Adrenal gland (tissue), 9 donors: ENCODE measurements at regions not wholly inside any gene's neighbourhood (a gene's known extent, or its start where the extent isn't known, plus 50 kb on each side); places are given as distances from the start of the nearest gene placed in this dataset.

Experiments
- DNase-seq, 7 donors: peaks; one replicate each; pipeline ENCODE4 v3.0.0-alpha.2; 2019 to 2020
- H3K27ac ChIP-seq, 5 donors: fragments of 200-600 bp; sonication (generic) in 4 of 5; 1 replicate in 3 of 5; 2 replicates in 2 of 5; pipeline versions ENCODE4 v1.5.1 to v1.8.0; 2016 to 2020; ENCODE audit warnings: mild to moderate bottlenecking in 1 of 5
- H3K27me3 ChIP-seq: fragments of 200-600 bp; 2 replicates; pipeline ENCODE4 v1.8.0; 2021
- H3K36me3 ChIP-seq, 2 donors: fragments of 200-600 bp; replicated peaks in 1 of 2; 1 replicate in 1 of 2; 2 replicates in 1 of 2; pipeline versions ENCODE4 v1.5.1 to v1.8.0; 2018 to 2022
- H3K4me1 ChIP-seq, 2 donors: fragments of 200-600 bp; replicated peaks in 1 of 2; 1 replicate in 1 of 2; 2 replicates in 1 of 2; pipeline versions ENCODE4 v1.5.1 to v1.8.0; 2018 to 2021
- H3K4me3 ChIP-seq, 4 donors: fragments of 200-600 bp; sonication (generic) in 3 of 4; one replicate each; pipeline ENCODE4 v1.5.1; 2016 to 2018
- H3K9me3 ChIP-seq, 3 donors: fragments of 200-600 bp; sonication (generic) in 1 of 3; replicated peaks in 1 of 3; 1 replicate in 2 of 3; 2 replicates in 1 of 3; pipeline versions ENCODE4 v1.5.1 to v1.8.0; 2016 to 2021
- CTCF ChIP-seq, 6 experiments: fragments of 450-650 bp in 4 of 6; fragments of 200-600 bp in 2 of 6; sonication (generic) in 1 of 6; IDR thresholded peaks; 1 replicate in 5 of 6; 2 replicates in 1 of 6; pipeline versions ENCODE4 v1.5.1 to v1.8.0; 2016 to 2021; ENCODE audit warnings: antibody characterized with exemption in 6 of 6, mild to moderate bottlenecking in 2 of 6, moderate library complexity in 1 of 6
- POLR2A ChIP-seq, 2 donors: fragments of 450-650 bp; IDR thresholded peaks; one replicate each; pipeline ENCODE4 v1.6.1; 2017; ENCODE audit warnings: antibody characterized with exemption in 2 of 2, mild to moderate bottlenecking in 2 of 2, moderate library complexity in 1 of 2
- WGBS, 4 donors: extraction: QIAGEN DNeasy Blood & Tissue Kit in 2 of 4; methylation state at CpG; one replicate each; pipeline versions ENCODE4 v1.1.5 to v1.1.7; 2013 to 2017; 5-methylcytosine and 5-hydroxymethylcytosine counted together
- intact Hi-C, 2 donors: fragments of 100-400 bp; cut with DNase I; formaldehyde crosslinking; loops; one replicate each; pipeline versions ENCODE4 v1.14.1 to v1.15.0; 2022 to 2023
- donor health status: healthy with polysubstance abuse.
- donor health status: Bipolar disorder and iron deficiency.
- donor health status: DM: yes; HTN: yes; CAD: no.
- donor health status: DM: no; HTN: no; CAD: no.
- donor health status: DM: no; HTN: no; CAD: no.

DNA sequence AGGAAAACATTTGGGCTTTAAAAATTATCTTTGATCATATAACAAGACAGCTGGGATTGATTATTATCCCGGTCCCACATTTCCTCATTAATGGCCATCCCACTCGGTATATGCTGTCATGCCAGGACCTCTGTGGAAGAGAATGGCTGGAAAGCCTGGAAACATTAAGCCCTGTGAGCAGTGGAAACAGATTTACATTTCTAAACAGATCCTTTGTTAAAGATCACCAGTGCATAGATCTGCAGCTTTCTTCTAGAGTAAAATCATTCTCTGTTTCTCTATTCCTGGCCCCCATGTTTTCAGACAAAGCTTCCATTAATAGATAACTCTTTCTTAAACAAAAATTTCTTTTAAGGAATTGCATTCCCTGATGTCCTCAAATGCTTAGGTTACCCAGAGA is 152.2 kb downstream of the CAVIN4 start:
- 47 to 69% (median 65%) methylated on average over 2 of the region's 2 CpGs for WGBS, 4 donors
- TF ChIP-seq CTCF (IDR thresholded peaks at IDR 0.05) = no peak

DNA sequence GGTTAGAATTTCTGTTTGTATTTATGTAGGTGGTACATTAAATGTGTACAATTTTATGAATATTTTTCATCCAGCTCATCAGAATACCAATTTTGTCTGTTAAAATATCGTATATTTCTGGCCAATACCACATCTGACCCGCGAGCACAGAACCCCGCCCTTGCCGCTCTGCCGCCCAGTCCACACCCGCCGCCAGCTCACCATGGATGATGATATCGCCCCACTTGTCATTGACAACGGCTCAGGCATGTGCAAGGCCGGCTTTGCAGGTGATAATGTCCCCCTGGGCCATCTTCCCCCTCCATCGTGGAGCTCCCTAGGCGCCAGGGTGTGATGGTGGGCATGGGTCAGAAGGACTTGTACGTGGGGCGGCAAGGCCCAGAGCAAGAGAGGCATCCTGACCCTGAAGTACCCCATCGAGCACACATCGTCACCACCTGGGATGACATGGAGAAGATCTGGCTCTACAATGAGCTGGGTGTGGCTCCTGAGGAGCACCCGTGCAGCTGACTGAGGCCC is 153.2 kb downstream of the CAVIN4 start:
- TF ChIP-seq CTCF (IDR thresholded peaks at IDR 0.05) (no peak), POLR2A (IDR thresholded peaks at IDR 0.05) (no peak)

More for the DNA sequence above, 152.2 kb downstream of the CAVIN4 start:
- H3K4me1 ChIP-seq = no peaks in the 10 kb centered on the region
- no peak for DNase-seq
- H3K9me3 ChIP-seq = no peaks in the 10 kb centered on the region
- no peak overlapping the region for H3K4me3 ChIP-seq
- intact Hi-C loops = no loop called here
- no peaks in the 10 kb centered on the region for H3K27me3 ChIP-seq
- H3K27ac ChIP-seq = no peak overlapping the region
- no peaks in the 10 kb centered on the region for H3K36me3 ChIP-seq

DNA sequence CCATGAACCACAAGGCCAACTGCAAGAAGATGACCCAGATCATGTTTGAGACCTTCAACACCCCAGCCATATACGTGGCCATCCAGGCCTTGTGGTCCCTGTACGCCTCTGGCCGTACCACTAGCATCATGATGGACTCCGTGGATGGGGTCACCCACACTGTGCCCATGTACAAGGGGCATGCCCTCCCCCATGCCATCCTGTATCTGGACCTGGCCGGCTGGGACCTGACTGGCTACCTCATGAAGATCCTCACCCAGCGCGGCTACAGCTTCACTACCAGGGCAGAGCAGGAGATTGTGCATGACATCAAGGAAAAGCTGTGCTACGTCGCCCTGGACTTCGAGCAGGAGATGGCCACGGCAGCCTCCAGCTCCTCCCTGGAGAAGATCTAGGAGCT is 153.7 kb downstream of the CAVIN4 start:
- TF ChIP-seq CTCF (IDR thresholded peaks at IDR 0.05) = no peak
- no peaks in the 10 kb centered on the region for H3K9me3 ChIP-seq
- intact Hi-C loops = no loop called here
- no peak for DNase-seq
- H3K27ac ChIP-seq = no peak overlapping the region
- 81 to 97% (median 88%) methylated on average over 3 to 11 of the region's 11 CpGs for WGBS, 4 donors
- no peaks in the 10 kb centered on the region for H3K36me3 ChIP-seq
- H3K4me3 ChIP-seq = no peak overlapping the region
- H3K27me3 ChIP-seq = no peaks in the 10 kb centered on the region
- H3K4me1 ChIP-seq = no peaks in the 10 kb centered on the region

More for the DNA sequence above, 153.2 kb downstream of the CAVIN4 start:
- Histone ChIP-seq H3K9me3 (no peaks in the 10 kb centered on the region), H3K4me1 (no peaks in the 10 kb centered on the region), H3K27ac (no peak overlapping the region), H3K4me3 (no peak overlapping the region), H3K36me3 (no peaks in the 10 kb centered on the region), H3K27me3 (no peaks in the 10 kb centered on the region)
- DNase-seq = no peak
- WGBS, 4 donors = 90 to 96% (median 93%) methylated on average over 12 to 18 of the region's 18 CpGs
- intact Hi-C loops = no loop called here

DNA sequence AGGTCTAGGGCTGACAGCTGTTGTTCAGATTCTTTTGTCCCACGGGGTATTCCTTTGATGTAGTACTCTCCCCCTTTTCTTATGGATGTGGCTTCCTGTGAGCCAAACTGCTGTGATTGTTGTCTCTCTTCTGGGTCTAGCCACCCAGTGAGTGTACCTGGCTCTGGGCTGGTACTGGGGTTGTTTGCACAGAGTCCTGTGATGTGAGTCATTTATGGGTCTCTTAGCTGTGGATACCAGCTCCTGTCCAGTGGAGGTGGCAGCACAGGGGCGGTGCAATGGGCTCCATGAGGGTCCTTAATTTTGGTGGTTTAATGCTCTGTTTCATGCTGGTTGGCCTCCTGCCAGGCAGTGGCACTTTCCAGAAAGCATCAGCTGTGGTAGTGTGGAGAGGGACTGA is 161.3 kb downstream of the CAVIN4 start:
- 13 to 57% (median 51%) methylated on average over 1 to 2 of the region's 2 CpGs for WGBS, 4 donors
- Histone ChIP-seq H3K4me3 (no peak overlapping the region), H3K27ac (no peak overlapping the region), H3K27me3 (no peaks in the 10 kb centered on the region), H3K4me1 (no peaks in the 10 kb centered on the region), H3K9me3 (no peaks in the 10 kb centered on the region), H3K36me3 (no peaks in the 10 kb centered on the region)
- TF ChIP-seq POLR2A (IDR thresholded peaks at IDR 0.05) (no peak), CTCF (IDR thresholded peaks at IDR 0.05) (no peak)
- DNase-seq = no peak
- intact Hi-C loops = no loop called here
